Ovary (tissue), 3 donors: ENCODE measurements at regions not wholly inside any gene's neighbourhood (a gene's known extent, or its start where the extent isn't known, plus 50 kb on each side); places are given as distances from the start of the nearest gene placed in this dataset.

Experiments
- CTCF ChIP-seq, 3 donors: fragments of 450-650 bp in 2 of 3; fragments of 200-600 bp in 1 of 3; IDR thresholded peaks; one replicate each; pipeline versions ENCODE4 v1.5.1 to v1.8.0; 2016 to 2022; ENCODE audit warnings: antibody characterized with exemption in 3 of 3, mild to moderate bottlenecking in 1 of 3
- EP300 ChIP-seq: sonication (generic); formaldehyde crosslinking; IDR thresholded peaks from one replicate; pipeline ENCODE4 v1.6.1; 2017; ENCODE audit warnings: antibody characterized with exemption
- POLR2A ChIP-seq: fragments of 450-650 bp; IDR thresholded peaks from one replicate; pipeline ENCODE4 v1.6.1; 2017; ENCODE audit warnings: antibody characterized with exemption, mild to moderate bottlenecking, moderate library complexity
- donor health status: DM: no; HTN: no; CAD: no.

- TF ChIP-seq CTCF (IDR thresholded peaks at IDR 0.05) (no peak), POLR2A (no peak), EP300 (no peak)
Measured at GRCh38 chr3:144947895-144948294, 976.3 kb downstream of the DIPK2A start.
